HG03025 (cell line): ENCODE measurements at regions not wholly inside any gene's neighbourhood (a gene's known extent, or its start where the extent isn't known, plus 50 kb on each side); places are given as distances from the start of the nearest gene placed in this dataset.

Experiments used
- ATAC-seq: cut with Tn5 transposase; IDR thresholded peaks from one replicate; pipeline ENCODE4 v1.9.1; 2021; ENCODE audit warnings: mild to moderate bottlenecking, moderate library complexity; ENCODE audit not compliant: unreplicated experiment, low FRiP score

GRCh38 chr3:180329847-180330246 is 272.1 kb upstream of the TTC14 start:
- no peak for ATAC-seq

DNA sequence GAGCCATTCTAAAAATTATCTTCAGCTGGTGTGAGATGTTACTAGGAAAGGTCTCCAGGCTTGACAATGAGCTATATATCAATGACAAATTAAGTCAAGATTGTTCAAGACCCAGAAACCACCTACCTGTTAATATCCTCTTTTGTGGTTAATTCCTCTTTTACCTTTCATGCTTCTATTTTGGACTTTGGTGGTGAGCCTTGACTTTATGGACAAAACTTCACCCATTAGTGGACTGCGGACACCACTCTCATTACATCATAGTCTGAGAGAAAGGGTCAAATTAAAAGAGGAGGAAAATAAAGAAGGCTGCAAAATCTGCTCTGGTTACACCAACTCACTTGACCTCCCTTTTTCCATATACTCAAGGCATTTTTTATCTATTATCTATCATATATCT is 271.5 kb upstream of the TTC14 start:
- ATAC-seq, result no peak

GRCh38 chr3:180332608-180333007 is 269.4 kb upstream of the TTC14 start:
- ATAC-seq, result peak; percentile 71

GRCh38 chr3:180335050-180335449 is 266.9 kb upstream of the TTC14 start:
- ATAC-seq, result no peak

DNA sequence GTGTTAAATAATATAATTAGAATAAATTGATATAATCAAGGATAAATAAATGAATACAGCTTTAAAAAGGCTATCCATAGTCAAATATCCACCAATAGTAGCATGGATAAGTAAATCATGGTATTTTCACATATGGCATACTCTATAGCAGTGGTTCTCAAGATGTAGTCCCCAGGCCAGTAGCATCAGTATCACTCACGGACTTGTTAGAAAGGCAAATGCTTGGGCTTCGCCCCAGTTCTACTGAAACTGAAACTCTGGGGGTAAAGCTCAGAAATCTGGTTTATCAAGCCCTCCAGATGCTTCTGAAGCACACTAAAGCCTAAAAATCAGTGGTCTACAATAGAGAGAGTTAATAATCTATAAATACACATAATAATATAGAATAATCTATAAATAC is 261.6 kb upstream of the TTC14 start:
- no peak for ATAC-seq

DNA sequence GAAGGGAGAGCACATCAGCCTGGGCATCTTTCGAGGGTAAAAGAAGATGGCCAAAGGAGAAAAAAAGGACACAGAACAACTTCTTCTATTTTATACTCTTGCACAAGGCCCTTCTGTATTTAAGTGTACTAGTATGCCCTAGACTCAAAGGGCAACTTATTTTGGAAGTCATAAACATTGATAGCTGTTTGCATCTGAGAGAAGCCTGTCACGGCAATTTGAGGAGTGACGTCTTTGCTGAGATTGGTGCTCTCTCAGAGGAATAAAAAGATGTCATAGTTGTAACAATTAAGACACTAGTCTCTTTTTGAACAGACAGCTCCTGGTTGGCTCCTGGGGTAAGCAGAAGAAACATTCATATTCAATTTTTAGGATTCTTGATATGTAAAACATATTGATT is 260.4 kb upstream of the TTC14 start:
- ATAC-seq, result no peak

- no peak for ATAC-seq
Measured at GRCh38 chr3:180351601-180352000, 250.4 kb upstream of the TTC14 start.

DNA sequence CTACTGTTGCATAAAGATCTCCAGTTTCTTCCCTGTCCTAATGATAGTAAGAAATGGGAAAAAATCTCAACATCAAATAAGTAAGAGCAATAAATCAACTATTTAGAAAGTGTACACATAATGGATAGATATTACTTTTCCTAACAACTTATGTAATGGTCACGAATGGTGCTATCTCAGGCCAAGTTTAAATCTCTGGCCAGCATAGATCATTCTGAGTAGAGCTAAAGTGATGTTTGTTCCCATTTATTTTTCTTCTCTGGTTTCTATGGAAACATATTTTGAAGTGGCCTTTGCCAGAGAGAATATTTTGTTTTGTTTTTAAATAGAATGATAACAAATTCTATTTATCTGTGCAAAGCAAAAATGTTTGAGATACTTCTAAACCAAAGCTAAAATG is 249.7 kb upstream of the TTC14 start:
- ATAC-seq, result no peak

DNA sequence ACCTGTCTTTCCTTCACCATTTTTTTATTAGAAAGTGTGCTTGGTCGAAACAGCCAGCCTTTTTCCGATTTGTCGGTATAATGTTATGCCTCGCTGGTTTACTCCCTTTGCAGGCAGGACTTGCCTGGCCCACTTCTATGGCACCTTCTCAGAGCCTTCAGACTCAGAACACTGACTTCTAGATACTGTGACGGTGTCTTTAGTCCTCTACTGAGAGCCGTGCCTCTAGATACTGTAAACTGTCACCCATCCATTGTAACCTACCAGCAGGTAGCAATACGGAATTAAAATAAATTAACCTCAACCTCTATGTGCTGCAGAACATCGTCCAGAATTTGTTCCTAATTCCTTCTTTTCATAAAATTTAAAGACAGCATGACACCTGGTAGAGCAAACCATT is 247.7 kb upstream of the TTC14 start:
- ATAC-seq, result no peak

DNA sequence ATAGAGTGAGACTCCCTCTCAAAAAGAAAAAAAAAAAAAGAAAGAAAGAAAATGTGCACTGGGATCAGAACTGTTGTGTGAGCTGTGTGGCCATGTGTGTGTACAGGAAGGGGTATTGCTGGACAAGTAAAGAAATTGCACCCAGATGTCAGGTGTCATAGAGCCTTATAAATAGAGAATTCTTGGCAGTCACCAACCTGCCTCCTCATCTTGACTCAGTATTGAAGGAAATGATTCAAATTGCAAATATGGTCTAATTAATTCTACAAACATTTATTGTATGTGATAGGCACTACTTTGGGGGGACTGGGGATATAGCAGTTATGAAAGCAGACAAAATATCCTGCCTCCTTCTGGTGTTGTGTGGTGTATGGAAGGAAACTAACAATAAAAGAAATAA is 243.8 kb upstream of the TTC14 start:
- no peak for ATAC-seq

- no peak for ATAC-seq
Measured at GRCh38 chr3:180359061-180359952, 242.7 kb upstream of the TTC14 start.

- no peak for ATAC-seq
Measured at GRCh38 chr3:180359953-180360279, 242.0 kb upstream of the TTC14 start.

DNA sequence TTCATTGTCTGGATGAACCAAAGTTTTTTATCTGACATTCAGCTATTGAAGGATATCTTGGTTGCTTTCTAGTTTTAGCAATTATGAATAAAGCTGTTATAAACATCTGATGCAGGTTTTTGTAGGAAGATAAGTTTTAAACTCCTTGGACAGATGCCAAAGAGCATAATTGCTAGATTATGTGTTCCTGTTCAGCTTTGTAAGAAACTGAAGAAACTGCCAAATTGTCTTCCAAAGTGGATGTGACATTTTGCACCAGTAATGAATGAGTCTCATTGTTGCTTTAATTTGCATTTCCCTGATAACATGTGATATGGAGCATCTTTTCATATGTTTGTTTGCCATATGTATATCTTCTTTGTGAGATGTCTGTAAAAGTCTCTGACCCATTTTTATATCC is 239.9 kb upstream of the TTC14 start:
- ATAC-seq, result no peak

GRCh38 chr3:180375831-180376230 is 226.1 kb upstream of the TTC14 start:
- ATAC-seq, result no peak

DNA sequence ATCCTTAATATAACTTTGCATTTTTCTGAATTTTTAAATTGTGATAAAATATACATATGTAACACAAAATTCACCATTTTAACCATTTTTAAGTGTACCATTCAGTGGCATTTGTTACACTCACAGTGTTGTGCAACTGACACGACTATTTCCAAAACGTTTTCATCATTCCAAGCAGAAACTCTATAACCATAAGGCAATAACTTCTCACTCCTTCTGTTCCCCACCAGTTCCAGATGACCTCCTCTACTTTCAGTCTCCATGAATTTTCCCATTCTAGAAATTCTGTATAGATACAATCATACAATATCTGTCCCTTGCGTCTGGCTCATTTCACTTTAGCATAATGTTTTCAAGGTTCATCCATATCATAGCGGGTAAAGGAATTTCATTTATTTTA is 223.5 kb upstream of the TTC14 start:
- no peak for ATAC-seq

- no peak for ATAC-seq
Measured at GRCh38 chr3:180382638-180383180, 219.3 kb upstream of the TTC14 start.

- no peak for ATAC-seq
Measured at GRCh38 chr3:180383332-180384020, 218.5 kb upstream of the TTC14 start.

DNA sequence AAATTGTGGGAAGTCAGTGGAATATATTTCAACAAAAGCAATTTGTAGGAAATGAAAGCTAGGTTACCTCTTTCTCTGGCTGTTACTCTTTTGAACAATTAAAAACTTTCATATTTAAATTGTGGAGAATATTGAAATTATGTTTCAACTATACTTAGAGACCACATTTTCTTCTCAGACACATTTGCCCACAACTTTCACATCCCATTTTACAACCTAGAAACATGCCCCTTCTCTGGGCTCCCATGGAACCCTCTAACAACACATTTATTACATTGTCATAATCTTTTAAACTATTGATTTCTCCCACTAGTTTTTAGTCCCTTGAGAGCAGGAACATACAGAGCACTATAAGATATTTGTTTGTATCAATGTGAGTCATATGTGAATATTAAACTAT is 211.7 kb upstream of the TTC14 start:
- no peak for ATAC-seq

DNA sequence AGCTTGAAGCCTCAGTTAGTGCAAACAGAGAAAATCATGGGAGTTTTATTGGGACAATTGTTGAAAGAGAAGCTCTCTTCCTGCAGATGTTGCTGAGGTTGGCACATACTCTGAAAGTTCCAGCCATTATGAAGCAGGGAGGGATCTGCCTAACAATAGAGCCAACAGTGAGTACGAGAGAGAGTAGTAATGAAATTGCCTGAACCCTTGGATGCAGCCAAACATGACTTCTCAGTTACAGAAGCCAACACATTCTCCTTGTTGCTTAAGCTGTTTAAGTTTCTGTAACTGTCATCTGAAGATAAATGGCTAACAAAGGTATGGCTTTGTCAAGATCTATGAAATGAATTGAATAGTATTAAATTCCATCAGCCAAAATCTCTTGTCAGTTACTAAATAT is 211.0 kb upstream of the TTC14 start:
- ATAC-seq, result no peak

GRCh38 chr3:180401226-180401625 is 200.7 kb upstream of the TTC14 start:
- no peak for ATAC-seq

DNA sequence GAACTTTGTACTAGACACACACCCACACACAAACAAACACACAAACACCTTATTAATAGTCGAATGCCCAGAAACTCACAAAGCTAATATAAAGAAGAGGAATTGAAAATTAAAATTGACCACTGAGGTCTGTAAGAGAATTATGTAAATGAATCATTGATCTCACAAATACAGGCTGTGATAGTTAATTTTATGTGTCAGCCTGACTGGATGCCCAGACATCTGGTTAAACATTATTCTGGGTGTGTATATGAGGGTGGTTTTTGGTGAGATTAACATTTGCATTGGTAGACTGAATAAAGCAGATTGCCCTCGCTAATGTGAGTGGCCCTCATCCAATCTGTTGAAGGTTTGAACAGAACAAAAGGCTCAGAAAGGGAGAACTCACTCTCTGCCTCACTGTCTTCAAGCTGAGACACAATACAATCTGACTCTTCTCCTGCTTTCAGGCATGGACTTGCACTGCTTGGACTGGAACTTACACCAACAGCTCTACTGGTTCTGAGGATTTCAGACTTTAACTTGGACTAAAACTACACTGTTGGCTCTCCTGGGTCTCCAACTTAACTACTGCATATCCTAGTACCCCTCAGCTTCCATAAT is 199.4 kb upstream of the TTC14 start:
- ATAC-seq, result no peak
